Panc1 (cell line): ENCODE measurements at regions not wholly inside any gene's neighbourhood (a gene's known extent, or its start where the extent isn't known, plus 50 kb on each side); places are given as distances from the start of the nearest gene placed in this dataset.

Source experiments
- ATAC-seq: fragments of 200-7000 bp; cut with Tn5 transposase; 2 replicates; pipeline ENCODE4 v1.9.1; 2020; ENCODE audit warnings: mild to moderate bottlenecking, moderate library complexity
- BruUV-seq: library from RNA; stranded (reverse); fragments of 400-500 nt; replicated peaks from 2 replicates; lab custom pipeline; 2021; lab: Mats Ljungman, UMichigan
- CTCF ChIA-PET: fragments of 300-600 bp; sonication (Branson Sonifier 250); formaldehyde crosslinking; loops from one replicate; lab custom pipeline; 2022; ENCODE audit warnings: antibody characterized with exemption; lab: Charles Lee
- POLR2A ChIA-PET: fragments of 300-600 bp; sonication (Branson Sonifier 250); formaldehyde crosslinking; loops from one replicate; lab custom pipeline; 2022; ENCODE audit warnings: antibody characterized with exemption; lab: Charles Lee
- DNase-seq: peaks from one replicate; pipeline ENCODE4 v3.0.0-alpha.2; 2010; ENCODE audit warnings: low read depth, low spot score
- H3K27ac ChIP-seq: 2 replicates; pipeline ENCODE4 v1.5.1; 2011; ENCODE audit warnings: mild to moderate bottlenecking, low read length, inconsistent platforms
- H3K27me3 ChIP-seq: fragments of 200-500 bp; sonication (Bioruptor generic); 2 replicates; pipeline ENCODE4 v1.6.0; 2014; ENCODE audit warnings: low read length, inconsistent platforms; ENCODE audit not compliant: control insufficient read depth, insufficient read depth
- H3K36me3 ChIP-seq: fragments of 200-500 bp; sonication (Bioruptor generic); 2 replicates; pipeline ENCODE4 v1.5.1; 2014; ENCODE audit warnings: inconsistent platforms, mild to moderate bottlenecking, low read length, moderate library complexity; ENCODE audit not compliant: control insufficient read depth, insufficient read depth
- H3K4me1 ChIP-seq: 2 replicates; pipeline ENCODE4 v1.5.1; 2011; ENCODE audit warnings: inconsistent platforms, mild to moderate bottlenecking, low read length, moderate library complexity; ENCODE audit not compliant: control insufficient read depth, insufficient read depth
- H3K4me3 ChIP-seq, 2 experiments: 2 replicates each; pipeline ENCODE4 v1.5.1; 2011 to 2012; ENCODE audit warnings: low read depth in 2 of 2, low read length in 2 of 2, mild to moderate bottlenecking in 2 of 2, inconsistent platforms in 1 of 2, moderate library complexity in 1 of 2
- H3K9me3 ChIP-seq: fragments of 200-500 bp; sonication (Bioruptor generic); 2 replicates; pipeline ENCODE4 v1.5.1; 2014; ENCODE audit warnings: low read depth, mild to moderate bottlenecking, inconsistent platforms, low read length, moderate library complexity; ENCODE audit not compliant: control insufficient read depth, insufficient read depth
- CTCF ChIP-seq: fragments of 450-650 bp; IDR thresholded peaks from 2 replicates; pipeline ENCODE4 v1.5.1; 2017; ENCODE audit warnings: mild to moderate bottlenecking
- POLR2AphosphoS5 ChIP-seq: IDR thresholded peaks from 2 replicates; pipeline ENCODE4 v1.6.1; 2012; ENCODE audit warnings: mild to moderate bottlenecking, low read depth, low read length, moderate library complexity
- REST ChIP-seq, 2 experiments: IDR thresholded peaks; 2 replicates each; pipeline ENCODE4 v1.6.1; 2011 to 2012; ENCODE audit warnings: low read depth in 2 of 2, control low read depth in 1 of 2, low read length in 1 of 2, mild to moderate bottlenecking in 1 of 2, moderate library complexity in 1 of 2; ENCODE audit not compliant: insufficient read depth in 1 of 2
- SIN3A ChIP-seq: IDR thresholded peaks from 2 replicates; pipeline ENCODE4 v1.6.1; 2012; ENCODE audit warnings: low read depth, mild to moderate bottlenecking, low read length, moderate library complexity, borderline replicate concordance; ENCODE audit not compliant: insufficient read depth
- TCF7L2 ChIP-seq: IDR thresholded peaks from 2 replicates; pipeline ENCODE4 v1.6.1; 2011; ENCODE audit warnings: mild to moderate bottlenecking, low read depth, low read length, inconsistent platforms
- in situ Hi-C: cut with HindIII; loops from 2 replicates; pipeline ENCODE4 v1.10.0; 2016; ENCODE audit warnings: low sequenced_read_pairs, low pct_unique_long_range_greater_than_20kb
- intact Hi-C: fragments of 100-400 bp; cut with micrococcal nuclease; formaldehyde crosslinking; loops from one replicate; pipeline ENCODE4 v1.10.0; 2022; ENCODE audit not compliant: unreplicated experiment

GRCh38 chr10:118218562-118218961 lies 123.6 kb downstream of the FAM204A start:
- TF ChIP-seq TCF7L2 (no peak), POLR2AphosphoS5 (no peak), CTCF (no peak), REST (IDR thresholded peaks at IDR 0.05; ENCODE audit: insufficient read depth in 1 of 2, low read depth in 2 of 2, low read length in 1 of 2) (no peak), SIN3A (no peak)
- no peak overlapping the region for H3K4me3 ChIP-seq
- no peak overlapping the region for H3K27ac ChIP-seq
- no TSS peak for BruUV-seq
- ATAC-seq (no peak), DNase-seq (no peak)
- H3K36me3 ChIP-seq: no peaks in the 10 kb centered on the region
- no peaks in the 10 kb centered on the region for H3K4me1 ChIP-seq
- no peaks in the 10 kb centered on the region for H3K9me3 ChIP-seq
- in situ Hi-C loops (no loop called here), intact Hi-C loops (no loop called here)
- POLR2A ChIA-PET: no interaction called here
- no peaks in the 10 kb centered on the region for H3K27me3 ChIP-seq
- CTCF ChIA-PET: no interaction called here

GRCh38 chr10:118216571-118217170 lies 125.5 kb downstream of the FAM204A start:
- Histone ChIP-seq H3K9me3 (no peaks in the 10 kb centered on the region), H3K4me3 (no peak overlapping the region), H3K36me3 (no peaks in the 10 kb centered on the region), H3K27me3 (no peaks in the 10 kb centered on the region), H3K4me1 (no peaks in the 10 kb centered on the region), H3K27ac (no peak overlapping the region)
- TF ChIP-seq POLR2AphosphoS5: no peak
- no peak for TF ChIP-seq SIN3A
- no peak for TF ChIP-seq REST (IDR thresholded peaks at IDR 0.05; ENCODE audit: insufficient read depth in 1 of 2, low read depth in 2 of 2, low read length in 1 of 2)
- TF ChIP-seq CTCF: no peak
- no peak for TF ChIP-seq TCF7L2
- in situ Hi-C loops (no loop called here), intact Hi-C loops (no loop called here)
- ChIA-PET POLR2A (no interaction called here), CTCF (interaction anchor here (0.7 kb wide), 1 partner anchor 206 kb away, joined by 3 read pairs; no protein-coding TSS in a partner anchor)
- ATAC-seq: no peak
- no TSS peak for BruUV-seq
- DNase-seq: no peak
